ENCODE measurements at regions not wholly inside any gene's neighbourhood (a gene's known extent, or its start where the extent isn't known, plus 50 kb on each side); places are given as distances from the start of the nearest gene placed in this dataset.
"Not testable (repeated sequence)": the region's sequence is repeated elsewhere in the genome, so short reads cannot be mapped to it uniquely, and the experiment has no call there.

DNA sequence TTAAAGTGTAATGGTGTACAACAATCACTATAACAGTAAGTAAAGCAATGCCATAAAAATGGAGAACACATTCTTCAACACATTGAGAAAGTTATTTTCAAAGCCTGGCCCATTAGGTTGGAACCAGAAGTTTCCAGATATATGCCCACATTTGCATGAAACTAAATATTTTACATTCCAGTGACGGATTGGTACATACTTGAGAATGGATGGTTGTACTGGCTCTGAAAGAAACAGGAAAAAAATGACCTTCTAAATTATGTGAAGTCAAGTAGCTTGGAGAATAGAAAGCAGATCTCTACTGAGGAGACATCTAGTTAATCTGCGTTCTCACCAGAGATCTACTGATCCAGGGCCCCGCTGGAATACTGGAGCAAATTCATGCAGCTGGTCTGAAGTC is 1037.0 kb downstream of the NR2F1-AS1 start:
- no peak for FAIRE-seq

DNA sequence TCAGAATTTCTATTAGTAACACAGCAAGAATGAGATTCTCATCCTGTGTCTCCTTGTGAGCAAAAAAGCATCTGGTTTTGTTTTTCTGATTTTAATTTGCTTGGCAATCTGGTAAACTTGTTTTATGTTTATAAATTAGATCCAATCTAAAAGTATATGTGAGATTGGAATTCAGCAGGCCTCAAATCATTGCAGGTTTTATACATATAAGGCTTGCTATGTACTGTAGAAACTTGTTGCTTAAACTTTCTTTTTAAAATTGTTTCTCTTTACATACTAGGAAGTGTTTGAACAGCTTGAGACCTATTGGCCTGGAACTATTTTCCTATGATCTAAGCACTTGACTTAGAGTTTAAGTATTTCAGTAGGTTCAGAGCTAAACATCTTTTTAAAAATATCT is 1037.8 kb downstream of the NR2F1-AS1 start:
- FAIRE-seq = no peak

DNA sequence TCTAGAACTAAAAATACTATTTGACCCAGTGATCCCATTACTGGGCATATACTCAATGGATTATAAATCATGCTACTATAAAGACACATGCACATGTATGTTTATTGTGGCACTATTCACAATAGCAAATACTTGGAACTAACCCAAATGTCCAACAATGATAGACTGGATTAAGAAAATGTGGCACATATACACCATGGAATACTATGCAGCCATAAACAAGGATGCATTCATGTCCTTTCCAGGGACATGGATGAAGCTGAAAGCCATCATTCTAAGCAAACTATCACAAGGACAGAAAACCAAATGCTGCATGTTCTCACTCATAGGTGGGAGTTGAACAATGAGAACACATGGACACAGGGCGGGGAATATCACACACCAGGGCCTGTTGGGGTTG is 1039.0 kb downstream of the NR2F1-AS1 start:
- FAIRE-seq = not testable (repeated sequence)

DNA sequence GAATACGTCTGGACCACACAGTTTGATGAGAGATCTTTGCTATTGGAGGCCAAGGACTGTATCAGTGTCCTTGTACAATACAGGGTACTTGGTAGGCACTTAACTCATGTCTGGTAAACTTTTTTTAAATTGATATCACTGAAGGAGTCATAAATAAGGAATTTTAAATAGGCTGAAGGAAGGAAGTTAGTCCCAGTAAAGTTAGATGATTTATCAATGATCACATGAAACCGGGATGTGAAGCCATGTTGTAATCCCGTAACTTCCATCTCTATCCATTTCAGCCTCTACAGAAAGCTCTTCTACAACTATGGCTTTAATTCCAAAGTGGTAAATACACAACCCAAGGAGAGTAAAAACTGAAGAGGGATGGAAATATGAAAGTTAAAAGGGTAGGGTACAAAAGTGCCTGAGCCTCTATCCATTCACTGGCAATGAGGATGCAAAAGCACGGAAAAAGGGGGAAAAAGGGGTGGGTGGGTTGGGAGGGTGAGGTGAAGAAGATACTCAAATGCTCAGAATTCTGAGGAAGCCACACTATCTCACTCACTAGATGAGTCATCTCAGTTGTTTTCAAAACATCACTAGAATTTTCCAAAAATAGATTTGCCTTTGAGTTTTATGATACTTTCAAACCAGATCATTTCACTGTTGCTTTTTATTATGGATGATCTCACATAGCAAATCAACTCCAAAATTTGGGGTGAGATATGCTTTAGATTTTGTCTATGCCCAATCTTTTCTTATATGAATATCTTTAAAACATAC is 1053.5 kb downstream of the NR2F1-AS1 start:
- FAIRE-seq = no peak

DNA sequence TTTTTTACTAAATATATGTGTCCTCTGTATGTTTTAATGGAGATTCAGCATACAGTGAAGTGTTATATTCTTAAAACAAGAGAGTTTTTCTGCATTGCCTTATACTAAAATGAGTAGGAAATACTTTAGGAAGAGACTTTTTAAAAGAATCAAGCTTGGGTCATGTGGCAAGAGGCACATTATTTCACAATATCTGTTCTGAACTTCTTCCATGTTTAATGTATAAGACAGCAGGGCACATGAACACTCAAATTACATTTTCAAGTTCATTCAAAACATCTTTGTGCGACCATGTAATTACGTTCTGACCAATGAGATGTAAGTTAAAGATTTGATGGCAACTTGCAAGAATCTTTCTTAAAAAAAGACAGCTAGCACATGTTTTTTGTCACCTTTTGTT is 1055.9 kb downstream of the NR2F1-AS1 start:
- no peak for FAIRE-seq

DNA sequence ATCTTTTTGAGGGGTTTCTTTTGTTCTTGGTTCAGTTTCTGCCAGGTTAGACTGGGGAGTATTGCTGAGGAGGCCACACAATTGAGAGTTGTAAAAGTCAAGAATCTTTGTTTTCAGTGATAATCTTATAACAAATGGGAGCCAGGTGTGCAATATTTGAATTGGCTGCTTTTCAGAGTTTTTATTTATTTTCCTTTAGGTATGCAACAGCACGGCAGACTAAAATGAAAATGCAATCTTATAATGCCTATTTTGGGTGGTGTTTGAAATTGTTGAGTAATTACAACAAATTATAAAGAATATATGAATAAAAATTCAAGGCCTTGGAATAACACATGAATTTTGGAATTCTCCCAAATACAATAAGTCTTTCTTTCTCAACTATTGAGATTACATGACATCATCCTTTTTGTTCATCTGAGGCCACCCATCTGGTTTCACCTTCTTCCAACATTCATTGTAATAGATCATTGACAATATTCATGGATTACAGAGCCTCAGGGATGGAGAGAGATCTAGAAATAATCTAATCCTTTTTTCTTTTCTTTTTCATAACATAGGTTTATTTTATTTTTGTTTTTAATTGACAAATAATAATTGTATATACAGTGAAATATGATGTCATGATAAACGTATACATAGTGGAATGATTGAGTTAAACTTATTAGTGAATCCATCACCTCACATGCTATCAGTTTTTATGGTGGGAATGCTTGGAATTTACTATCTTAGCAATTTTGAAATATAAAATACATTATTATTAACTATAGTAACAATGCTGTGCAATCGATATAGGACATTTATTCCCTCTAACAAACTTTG is 1061.0 kb downstream of the NR2F1-AS1 start:
- FAIRE-seq = no peak

DNA sequence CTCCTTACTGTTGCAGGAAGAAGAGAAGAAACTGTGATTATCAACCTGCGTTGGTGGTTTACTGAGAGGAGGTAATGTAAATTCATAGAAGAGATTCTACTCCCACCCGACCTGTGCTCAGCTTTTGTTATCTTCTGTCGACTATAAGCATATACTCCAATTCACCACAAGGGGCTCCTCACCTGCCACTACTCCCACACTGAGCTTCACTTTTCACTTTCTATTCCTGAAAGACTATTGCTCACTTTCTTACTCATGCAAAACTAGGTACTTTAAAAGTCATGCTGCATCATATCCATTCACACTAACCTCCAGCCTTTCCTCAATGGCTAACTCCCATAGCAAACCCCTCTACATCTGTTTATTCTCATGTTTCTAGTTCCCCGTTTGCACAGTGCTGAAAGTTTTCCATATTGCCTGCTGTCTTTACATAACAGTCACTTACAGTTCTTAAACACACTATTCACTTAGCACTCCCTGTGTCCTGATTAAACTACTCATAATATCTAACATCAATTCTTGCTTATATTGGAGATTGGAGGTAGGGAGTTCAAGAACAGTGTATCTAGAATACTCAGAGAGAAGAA is 1062.6 kb downstream of the NR2F1-AS1 start:
- no peak for FAIRE-seq

DNA sequence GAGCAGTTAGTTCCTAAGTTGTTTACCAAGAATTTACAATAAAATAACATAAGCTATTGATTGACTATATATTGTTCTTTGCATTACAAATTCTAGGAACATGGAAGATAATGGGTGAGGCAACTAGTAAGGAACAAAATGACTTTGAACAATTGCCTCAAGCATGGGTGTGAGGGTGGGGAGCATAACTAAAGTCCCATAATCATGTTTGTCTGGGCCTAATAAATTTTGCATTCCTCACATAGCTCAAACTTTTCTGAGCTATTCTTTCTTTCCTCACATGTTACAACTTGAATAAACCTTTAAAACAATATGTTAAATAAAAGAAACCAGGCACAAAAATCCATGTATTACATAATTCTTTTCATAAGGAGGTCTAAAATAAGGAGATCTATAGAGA is 1066.1 kb downstream of the NR2F1-AS1 start:
- no peak for FAIRE-seq

DNA sequence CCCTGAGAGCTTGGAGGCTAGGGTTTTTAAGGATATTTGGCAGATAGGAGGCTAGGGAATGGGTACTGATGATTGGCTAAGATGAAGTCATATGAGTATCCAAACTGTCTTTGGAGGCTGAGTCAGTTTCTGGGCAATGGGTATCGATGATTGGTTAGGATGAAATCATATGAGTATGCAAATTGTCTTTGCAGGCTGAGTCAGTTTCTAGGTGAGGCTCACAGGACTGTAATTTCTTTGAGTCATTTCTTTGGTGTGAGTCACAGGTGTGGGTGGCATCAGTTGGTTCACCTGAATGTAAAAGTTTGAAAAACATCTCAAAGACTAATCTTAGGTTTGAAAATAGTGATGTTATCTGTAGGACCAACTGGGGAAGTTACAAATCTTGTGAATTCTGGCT is 1068.0 kb downstream of the NR2F1-AS1 start:
- FAIRE-seq = no peak

DNA sequence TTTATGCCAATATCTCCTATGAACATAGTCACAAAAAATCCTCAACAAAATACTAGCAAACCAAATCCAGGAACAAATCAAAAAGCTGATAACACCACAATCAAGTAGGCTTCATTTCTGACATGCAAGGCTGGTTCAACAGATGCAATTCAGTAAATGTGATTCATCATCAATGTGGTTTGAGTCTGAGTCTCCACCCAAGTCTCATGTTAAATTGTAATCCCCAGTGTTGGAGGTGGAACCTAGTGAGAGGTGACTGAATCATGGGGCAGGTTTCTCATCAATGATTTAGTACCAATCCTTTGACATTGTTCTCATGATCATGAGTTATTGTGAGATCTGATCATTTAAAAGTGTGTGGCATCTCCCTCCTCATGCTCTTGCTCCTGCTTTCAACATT is 1072.7 kb downstream of the NR2F1-AS1 start:
- FAIRE-seq = no peak

DNA sequence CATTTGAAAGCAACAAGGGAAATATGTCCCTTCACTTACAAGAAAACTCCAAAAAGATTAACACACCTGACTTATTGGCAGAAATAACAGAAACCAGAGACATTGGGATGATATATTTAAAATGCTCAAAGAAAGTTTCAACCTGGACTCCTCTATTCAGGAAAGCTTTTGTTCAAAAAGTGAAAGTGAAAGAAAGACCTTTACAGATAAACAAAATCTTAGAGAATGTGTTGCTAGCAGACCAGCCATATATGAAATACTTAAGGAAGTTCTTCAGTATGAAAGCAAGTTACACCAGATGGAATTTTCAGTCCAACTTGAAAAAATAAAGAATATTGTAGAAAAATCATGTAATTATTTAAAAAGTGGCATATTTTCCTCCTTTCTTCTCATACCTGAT is 1075.1 kb downstream of the NR2F1-AS1 start:
- no peak for FAIRE-seq

DNA sequence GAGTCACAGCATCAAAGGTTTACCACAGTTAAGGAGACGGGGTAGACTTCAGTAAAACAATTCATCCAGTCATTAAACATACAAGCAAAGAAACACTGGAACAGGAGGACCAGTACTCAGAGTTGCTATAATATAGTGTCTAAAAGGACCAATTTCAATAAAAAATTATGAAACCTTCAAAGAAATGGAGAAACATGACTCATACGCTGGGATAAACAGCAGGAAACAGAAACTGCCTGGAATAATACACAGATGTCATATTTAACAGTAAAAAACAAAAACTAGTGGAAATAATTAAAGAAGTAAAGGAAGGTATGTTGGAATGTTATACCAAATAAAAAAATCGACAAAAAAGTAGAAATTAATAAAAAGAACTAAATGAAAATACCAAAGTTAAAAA is 1075.9 kb downstream of the NR2F1-AS1 start:
- FAIRE-seq = no peak

DNA sequence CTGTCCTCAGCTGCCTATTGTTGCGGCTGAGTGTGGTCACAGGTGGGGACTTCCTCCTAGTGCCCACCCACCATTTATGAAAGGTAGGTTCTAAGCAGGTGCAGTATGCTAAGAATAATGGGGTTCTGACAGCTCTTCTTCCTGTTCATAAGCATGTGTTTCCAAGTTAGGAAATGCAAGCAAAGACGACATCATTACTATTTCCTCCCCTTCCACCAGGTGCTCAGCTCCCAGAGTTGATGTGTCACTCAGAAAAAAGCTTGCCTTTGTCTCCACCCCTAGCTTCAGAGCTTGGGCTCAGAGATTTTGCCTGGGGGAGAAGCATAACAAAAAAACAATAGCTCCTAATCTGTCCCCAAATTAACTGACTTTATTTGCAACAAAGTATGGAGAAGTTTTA is 1076.7 kb downstream of the NR2F1-AS1 start:
- FAIRE-seq = no peak

DNA sequence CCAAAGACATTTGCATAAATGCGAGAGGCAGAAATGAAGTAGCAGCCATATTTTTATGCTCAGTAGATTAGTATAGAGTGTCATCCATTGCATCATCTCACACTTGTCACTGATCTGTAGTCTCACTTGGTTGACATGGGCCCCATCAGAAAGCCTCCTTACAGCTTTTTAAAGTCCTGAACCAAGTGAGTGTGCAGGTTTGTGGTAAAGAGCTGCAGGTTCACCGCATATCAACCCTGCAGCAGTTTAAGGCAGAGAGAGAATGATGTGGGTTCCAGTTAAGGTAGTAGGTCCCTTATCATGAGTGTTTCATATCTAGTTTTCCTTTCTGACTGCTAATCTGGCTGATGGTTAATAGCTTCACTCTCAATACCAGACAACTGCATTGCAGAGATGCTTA is 1080.3 kb downstream of the NR2F1-AS1 start:
- no peak for FAIRE-seq

DNA sequence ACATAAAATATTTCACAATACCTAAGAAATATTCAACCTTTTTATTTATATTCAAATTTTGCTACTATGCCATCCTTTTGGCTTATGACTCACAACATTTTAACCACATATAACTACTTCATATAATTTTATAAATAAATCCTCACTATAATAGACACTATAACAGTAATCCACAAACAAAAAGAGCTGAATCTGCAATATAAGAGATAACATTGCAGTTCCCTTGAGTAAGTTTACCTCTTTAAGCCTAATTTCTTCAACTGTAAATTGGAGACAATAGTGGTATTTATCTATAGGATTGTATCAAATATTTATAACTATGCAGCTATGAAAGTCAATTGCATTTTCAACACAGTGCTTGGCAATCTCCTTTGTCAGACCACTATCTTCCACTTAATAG is 1084.5 kb downstream of the NR2F1-AS1 start:
- FAIRE-seq = no peak

DNA sequence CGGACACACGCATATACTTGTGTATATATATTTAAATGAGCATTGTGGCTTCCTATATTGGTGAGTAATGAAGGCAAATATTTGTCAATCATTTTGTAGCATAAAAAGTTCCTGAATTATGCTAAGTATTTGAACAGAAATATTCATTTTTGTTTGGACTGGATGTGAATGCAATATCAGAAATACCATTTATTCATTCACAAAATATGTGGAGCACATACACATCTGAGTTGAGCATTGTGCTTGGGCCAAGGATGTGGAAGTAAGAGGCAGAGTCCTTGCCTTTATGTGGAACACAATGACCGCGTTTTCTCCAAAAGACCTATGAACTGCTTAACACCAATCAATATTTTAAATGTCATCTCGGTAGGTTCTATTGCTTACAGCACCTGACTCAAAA is 1086.5 kb downstream of the NR2F1-AS1 start:
- no peak for FAIRE-seq

DNA sequence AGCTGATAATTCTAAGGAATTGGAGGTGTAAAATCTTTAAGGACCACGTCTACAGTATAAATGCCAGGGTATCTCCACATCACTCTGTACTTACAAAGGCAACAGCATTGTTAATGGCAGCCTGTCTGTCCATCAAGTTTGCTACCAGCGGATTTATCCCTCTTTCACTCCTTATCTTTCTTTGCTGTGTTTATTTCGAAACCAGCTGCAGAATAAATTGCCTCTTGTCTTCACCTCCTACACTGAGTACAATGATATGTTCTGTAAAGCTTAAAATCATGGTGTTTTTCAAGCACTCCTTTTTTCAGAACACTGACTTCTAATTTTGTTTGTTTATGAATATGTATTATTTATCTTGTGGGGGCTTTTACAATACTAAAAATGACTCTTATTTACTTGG is 1088.1 kb downstream of the NR2F1-AS1 start:
- no peak for FAIRE-seq

DNA sequence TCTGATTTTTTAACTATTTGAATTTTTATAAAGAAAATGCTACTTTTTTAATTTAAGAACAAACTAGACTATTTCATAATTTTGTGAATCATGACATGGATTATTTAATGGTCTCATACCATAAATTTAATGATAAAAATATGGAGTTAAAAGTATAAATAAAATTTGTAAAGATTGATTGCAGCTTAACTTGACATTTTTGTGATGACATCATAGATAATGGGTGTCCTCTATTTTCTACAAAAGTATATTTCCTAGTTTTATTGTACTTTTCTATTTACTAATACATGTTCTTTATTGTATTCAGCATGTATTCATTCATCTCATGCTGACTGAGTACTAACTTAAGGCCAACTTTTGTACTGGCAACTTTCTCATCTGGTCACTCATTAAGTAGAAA is 1096.5 kb downstream of the NR2F1-AS1 start:
- no peak for FAIRE-seq

DNA sequence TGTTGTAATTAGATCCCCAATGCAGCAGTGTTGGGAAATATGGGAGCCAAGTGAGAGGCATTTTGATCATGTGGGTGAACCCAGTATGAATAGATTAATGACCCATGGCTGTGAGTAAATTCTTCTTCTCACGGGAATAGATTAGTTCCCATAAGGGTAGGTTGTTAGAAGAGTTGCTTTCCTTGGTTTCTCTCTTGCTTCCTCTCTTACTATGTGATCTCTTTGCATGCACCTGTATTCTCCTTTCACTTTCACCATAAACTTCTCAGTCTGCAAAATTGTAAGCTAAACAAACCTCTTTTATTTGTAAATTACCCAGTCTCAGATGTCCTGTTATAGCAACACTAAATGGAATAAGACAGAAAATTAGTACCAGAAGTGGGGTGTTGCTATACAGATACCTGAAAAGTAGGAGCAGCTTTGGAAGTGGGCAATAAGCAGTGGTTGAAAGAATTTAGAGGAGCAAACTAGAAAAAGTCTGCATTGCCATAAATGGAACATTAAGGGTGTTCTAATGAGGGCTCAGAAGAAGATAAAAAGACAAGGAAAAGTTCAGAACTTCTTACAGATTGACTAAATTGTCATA is 1090.0 kb upstream of the ARRDC3 start:
- FAIRE-seq = no peak

DNA sequence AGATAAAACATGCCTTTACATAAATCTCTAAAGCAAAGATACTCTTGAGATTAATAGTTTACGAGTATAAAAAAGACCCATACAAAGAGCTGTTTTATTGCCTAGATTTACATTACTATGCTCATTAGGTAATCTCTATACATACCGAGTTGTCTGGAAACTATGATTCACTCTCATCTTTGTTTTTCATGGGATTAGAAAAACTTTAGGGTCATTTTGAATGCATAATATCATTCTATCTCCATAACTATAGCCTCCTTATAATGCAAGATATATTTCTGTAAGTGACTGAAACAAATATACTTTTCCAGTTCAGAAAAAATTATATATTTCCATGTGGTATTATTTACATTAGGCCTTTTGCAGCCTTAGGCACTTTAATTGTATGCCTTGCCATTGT is 1088.7 kb upstream of the ARRDC3 start:
- no peak for FAIRE-seq

DNA sequence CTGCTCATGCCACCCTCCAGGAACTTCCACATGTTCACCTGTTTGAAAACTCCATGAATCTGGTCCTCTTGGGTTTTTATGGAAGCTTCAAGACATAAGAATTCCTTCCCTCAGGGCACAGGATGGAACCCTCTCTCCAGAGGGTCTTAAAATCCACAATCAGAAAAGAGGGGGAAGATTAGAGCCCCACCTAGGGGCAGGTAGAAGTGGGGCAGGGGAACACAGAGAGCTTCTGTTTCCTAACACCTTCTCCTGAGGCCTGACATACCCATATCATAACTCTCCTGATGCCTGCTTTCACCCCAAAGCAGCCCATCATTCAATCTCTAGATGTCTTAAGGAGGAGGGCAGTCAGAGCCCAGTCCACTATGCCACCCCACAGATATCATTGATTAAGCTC is 1087.7 kb upstream of the ARRDC3 start:
- FAIRE-seq = no peak

DNA sequence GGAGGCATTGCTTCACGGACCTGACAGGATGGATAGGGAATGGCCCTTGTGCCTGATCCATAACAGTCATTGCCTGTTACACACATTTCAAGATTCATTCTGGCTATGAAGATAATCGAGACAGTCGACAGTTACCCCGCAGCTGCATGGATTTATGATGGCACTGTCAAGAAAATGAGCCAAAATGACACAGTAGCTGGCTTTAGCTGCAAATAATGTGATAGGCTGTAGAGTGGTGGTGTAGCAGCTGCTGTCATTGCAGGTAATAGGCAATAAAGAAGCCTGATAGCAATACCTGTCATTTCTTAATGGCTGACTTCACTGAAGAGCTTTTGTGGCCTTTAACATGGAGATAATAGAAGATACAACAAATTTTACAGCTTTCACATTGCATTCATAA is 1085.2 kb upstream of the ARRDC3 start:
- no peak for FAIRE-seq

DNA sequence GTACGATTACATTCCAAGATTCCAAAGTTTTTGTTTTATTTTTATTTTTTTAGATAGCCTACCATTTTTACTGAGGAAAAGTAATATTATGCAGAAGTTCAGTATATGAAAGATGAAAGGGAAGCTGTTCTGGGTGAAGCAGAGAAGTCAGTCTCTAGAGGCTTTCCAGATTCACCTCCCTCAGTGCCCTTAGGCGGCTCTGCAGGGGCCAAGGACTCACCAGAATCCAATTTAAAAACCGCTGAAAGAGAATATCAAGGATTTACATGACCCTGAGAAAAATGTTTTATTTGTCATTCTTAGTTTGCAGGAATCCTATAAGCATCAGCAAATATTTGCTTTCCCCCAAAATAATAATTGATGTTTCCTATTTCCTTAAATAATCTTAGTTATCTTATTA is 1084.6 kb upstream of the ARRDC3 start:
- FAIRE-seq = no peak

DNA sequence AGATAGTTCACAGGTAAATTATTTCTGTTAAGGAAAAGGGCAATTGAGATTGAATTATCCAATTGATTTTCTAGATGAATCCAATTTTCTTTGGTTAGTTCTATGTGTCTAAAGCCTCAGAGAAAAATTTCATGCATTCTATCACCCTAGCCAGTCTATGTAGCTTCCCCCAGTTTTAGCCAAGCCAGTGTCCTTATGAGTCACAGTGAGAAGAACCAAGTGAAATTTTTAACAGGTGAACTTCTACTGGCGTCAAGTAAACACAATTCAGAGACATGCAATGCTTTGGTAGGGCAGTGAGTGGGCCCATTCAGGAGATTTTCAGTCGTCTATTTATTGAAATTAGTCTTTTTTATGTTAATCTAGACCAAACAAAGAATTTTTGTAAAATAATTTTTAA is 1077.4 kb upstream of the ARRDC3 start:
- FAIRE-seq = no peak
